ENCODE measurements at regions not wholly inside any gene's neighbourhood (a gene's known extent, or its start where the extent isn't known, plus 50 kb on each side); places are given as distances from the start of the nearest gene placed in this dataset.

GRCh38 chr16:35906440-35906839 lies 2447.0 kb downstream of the TP53TG3F start:
- no peaks in the 10 kb centered on the region for H3K27me3 ChIP-seq (ENCODE audit: control insufficient read depth in 3 of 3, insufficient read depth in 3 of 3, low read length in 2 of 3)
- no peak overlapping the region for H3K27ac ChIP-seq (ENCODE audit: low read depth in 1 of 2, low read length in 1 of 2)
- H3K9me3 ChIP-seq (ENCODE audit: control insufficient read depth in 4 of 4, insufficient read depth in 3 of 4, low read length in 3 of 4), result peaks cover 0 to 34% (median 13%) of the 10 kb centered on the region in 4 donors
- H3K4me3 ChIP-seq, result no peak overlapping the region
- DNase-seq, result no peak
- H3K36me3 ChIP-seq (ENCODE audit: control insufficient read depth in 4 of 4, insufficient read depth in 4 of 4, low read length in 4 of 4), result no peaks in the 10 kb centered on the region
- WGBS, 2 donors, result 75 to 83% methylated on average over 1 of the region's 1 CpG
- ATAC-seq (ENCODE audit: insufficient read depth, low FRiP score), result no peak
- no peaks in the 10 kb centered on the region for H3K4me1 ChIP-seq (ENCODE audit: control insufficient read depth in 5 of 5, insufficient read depth in 5 of 5, low read length in 5 of 5)
- H3K9ac ChIP-seq (ENCODE audit: insufficient read depth in 1 of 2, low read length in 2 of 2), result no peak overlapping the region
- TF ChIP-seq, protein P1, sequence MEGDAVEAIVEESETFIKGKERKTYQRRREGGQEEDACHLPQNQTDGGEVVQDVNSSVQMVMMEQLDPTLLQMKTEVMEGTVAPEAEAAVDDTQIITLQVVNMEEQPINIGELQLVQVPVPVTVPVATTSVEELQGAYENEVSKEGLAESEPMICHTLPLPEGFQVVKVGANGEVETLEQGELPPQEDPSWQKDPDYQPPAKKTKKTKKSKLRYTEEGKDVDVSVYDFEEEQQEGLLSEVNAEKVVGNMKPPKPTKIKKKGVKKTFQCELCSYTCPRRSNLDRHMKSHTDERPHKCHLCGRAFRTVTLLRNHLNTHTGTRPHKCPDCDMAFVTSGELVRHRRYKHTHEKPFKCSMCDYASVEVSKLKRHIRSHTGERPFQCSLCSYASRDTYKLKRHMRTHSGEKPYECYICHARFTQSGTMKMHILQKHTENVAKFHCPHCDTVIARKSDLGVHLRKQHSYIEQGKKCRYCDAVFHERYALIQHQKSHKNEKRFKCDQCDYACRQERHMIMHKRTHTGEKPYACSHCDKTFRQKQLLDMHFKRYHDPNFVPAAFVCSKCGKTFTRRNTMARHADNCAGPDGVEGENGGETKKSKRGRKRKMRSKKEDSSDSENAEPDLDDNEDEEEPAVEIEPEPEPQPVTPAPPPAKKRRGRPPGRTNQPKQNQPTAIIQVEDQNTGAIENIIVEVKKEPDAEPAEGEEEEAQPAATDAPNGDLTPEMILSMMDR (IDR thresholded peaks at IDR 0.05; ENCODE audit: control extremely low read depth, extremely low read depth), result no peak

- ATAC-seq (ENCODE audit: insufficient read depth, low FRiP score) (no peak), DNase-seq (no peak)
- no peak overlapping the region for H3K4me3 ChIP-seq
- H3K9me3 ChIP-seq (ENCODE audit: control insufficient read depth in 4 of 4, insufficient read depth in 3 of 4, low read length in 3 of 4), result peaks cover 0 to 29% (median 13%) of the 10 kb centered on the region in 4 donors
- no peak overlapping the region for H3K27ac ChIP-seq (ENCODE audit: low read depth in 1 of 2, low read length in 1 of 2)
- H3K27me3 ChIP-seq (ENCODE audit: control insufficient read depth in 3 of 3, insufficient read depth in 3 of 3, low read length in 2 of 3), result no peaks in the 10 kb centered on the region
- H3K4me1 ChIP-seq (ENCODE audit: control insufficient read depth in 5 of 5, insufficient read depth in 5 of 5, low read length in 5 of 5), result no peaks in the 10 kb centered on the region
- H3K36me3 ChIP-seq (ENCODE audit: control insufficient read depth in 4 of 4, insufficient read depth in 4 of 4, low read length in 4 of 4), result no peaks in the 10 kb centered on the region
- no peak overlapping the region for H3K9ac ChIP-seq (ENCODE audit: insufficient read depth in 1 of 2, low read length in 2 of 2)
- 86 to 87% methylated on average over 7 of the region's 7 CpGs for WGBS, 2 donors
- TF ChIP-seq, protein P1 (IDR thresholded peaks at IDR 0.05; ENCODE audit: control extremely low read depth, extremely low read depth), result no peak
Observed at GRCh38 chr16:35908152-35908551, 2448.7 kb downstream of the TP53TG3F start.

DNA sequence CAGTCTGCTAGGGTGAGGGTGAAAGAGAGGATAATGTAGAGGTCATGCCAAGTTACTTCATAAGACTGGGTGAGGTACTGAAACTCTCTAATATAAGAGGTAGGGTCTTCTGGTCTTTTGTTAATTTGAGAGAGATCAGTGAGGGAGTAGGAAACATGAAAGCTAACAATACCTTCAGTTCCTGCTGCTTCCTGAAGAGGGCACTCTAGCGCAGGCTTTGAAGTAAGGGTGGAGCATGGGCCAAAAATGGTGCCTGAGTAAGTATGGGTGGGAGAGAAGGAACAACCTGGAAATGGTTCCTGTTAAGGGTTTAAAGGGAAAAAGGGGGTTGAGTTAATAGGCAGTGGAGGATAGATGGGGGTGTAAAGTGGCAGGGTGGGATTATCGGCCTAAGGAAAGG lies 2449.5 kb downstream of the TP53TG3F start:
- DNase-seq, result no peak
- 54 to 57% methylated on average over 2 of the region's 2 CpGs for WGBS, 2 donors
- Histone ChIP-seq H3K27me3 (ENCODE audit: control insufficient read depth in 3 of 3, insufficient read depth in 3 of 3, low read length in 2 of 3) (no peaks in the 10 kb centered on the region), H3K9me3 (ENCODE audit: control insufficient read depth in 4 of 4, insufficient read depth in 3 of 4, low read length in 3 of 4) (peaks cover 0 to 34% (median 13%) of the 10 kb centered on the region in 4 donors), H3K36me3 (ENCODE audit: control insufficient read depth in 4 of 4, insufficient read depth in 4 of 4, low read length in 4 of 4) (no peaks in the 10 kb centered on the region), H3K9ac (ENCODE audit: insufficient read depth in 1 of 2, low read length in 2 of 2) (no peak overlapping the region), H3K27ac (ENCODE audit: low read depth in 1 of 2, low read length in 1 of 2) (no peak overlapping the region), H3K4me3 (no peak overlapping the region), H3K4me1 (ENCODE audit: control insufficient read depth in 5 of 5, insufficient read depth in 5 of 5, low read length in 5 of 5) (no peaks in the 10 kb centered on the region)
- ATAC-seq (ENCODE audit: insufficient read depth, low FRiP score), result no peak
- TF ChIP-seq, protein P1 (IDR thresholded peaks at IDR 0.05; ENCODE audit: control extremely low read depth, extremely low read depth), result no peak

DNA sequence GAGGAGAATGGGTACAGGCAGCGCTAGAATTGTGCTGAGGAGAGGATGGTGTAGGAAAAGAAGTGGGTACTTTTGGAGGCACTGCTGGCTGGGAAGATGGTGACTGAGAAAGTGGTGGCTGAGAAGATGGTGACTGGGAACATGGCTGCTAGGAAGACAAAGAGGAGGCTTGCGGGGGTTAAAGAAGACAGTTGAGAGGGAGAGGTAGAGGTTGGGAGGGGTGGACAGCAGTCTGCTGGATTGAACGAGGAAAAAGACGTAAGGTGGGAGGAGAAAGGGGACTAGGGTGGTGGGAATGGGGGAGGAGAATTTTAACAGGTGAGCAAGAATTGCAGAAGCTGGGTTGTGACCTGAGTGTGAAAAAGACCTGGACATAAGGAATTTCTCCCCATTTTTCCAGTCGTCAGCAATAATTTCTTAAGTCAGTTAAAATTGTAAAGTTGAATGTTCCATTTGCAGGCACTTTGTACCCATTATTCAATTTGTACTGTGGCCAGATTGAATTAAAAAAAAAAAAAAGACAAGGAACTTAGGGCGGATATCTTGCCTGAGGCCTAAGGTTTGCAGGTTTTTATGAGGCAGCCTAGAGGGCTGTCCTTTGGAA lies 2450.0 kb downstream of the TP53TG3F start:
- DNase-seq (no peak), ATAC-seq (ENCODE audit: insufficient read depth, low FRiP score) (no peak)
- Histone ChIP-seq H3K9ac (ENCODE audit: insufficient read depth in 1 of 2, low read length in 2 of 2) (no peak overlapping the region), H3K36me3 (ENCODE audit: control insufficient read depth in 4 of 4, insufficient read depth in 4 of 4, low read length in 4 of 4) (no peaks in the 10 kb centered on the region), H3K27me3 (ENCODE audit: control insufficient read depth in 3 of 3, insufficient read depth in 3 of 3, low read length in 2 of 3) (no peaks in the 10 kb centered on the region), H3K27ac (ENCODE audit: low read depth in 1 of 2, low read length in 1 of 2) (no peak overlapping the region), H3K9me3 (ENCODE audit: control insufficient read depth in 4 of 4, insufficient read depth in 3 of 4, low read length in 3 of 4) (peaks cover 0 to 37% (median 13%) of the 10 kb centered on the region in 4 donors), H3K4me3 (no peak overlapping the region), H3K4me1 (ENCODE audit: control insufficient read depth in 5 of 5, insufficient read depth in 5 of 5, low read length in 5 of 5) (no peaks in the 10 kb centered on the region)
- TF ChIP-seq, protein P1 (IDR thresholded peaks at IDR 0.05; ENCODE audit: control extremely low read depth, extremely low read depth), result no peak
- WGBS, 2 donors, result 85 to 86% methylated on average over 6 of the region's 6 CpGs
